DND-41 (cell line): ENCODE measurements at regions not wholly inside any gene's neighbourhood (a gene's known extent, or its start where the extent isn't known, plus 50 kb on each side); places are given as distances from the start of the nearest gene placed in this dataset.

Experiments
- ATAC-seq: fragments of 200-7000 bp; cut with Tn5 transposase; 3 replicates; pipeline ENCODE4 v1.9.1; 2021; ENCODE audit warnings: low read depth; ENCODE audit not compliant: insufficient read depth
- DNase-seq: peaks from one replicate; pipeline ENCODE4 v3.0.0-alpha.2; 2020
- H2AFZ ChIP-seq: 2 replicates; pipeline ENCODE4 v1.6.0; 2012; ENCODE audit warnings: low read depth, low read length
- H3K27ac ChIP-seq: 2 replicates; pipeline ENCODE4 v1.5.1; 2012; ENCODE audit warnings: low read length, inconsistent platforms
- H3K27me3 ChIP-seq: fragments of 200-600 bp; sonication (generic); 2 replicates; pipeline ENCODE4 v1.6.0; 2012; ENCODE audit warnings: low read length, mild to moderate bottlenecking, inconsistent platforms; ENCODE audit not compliant: insufficient read depth, poor library complexity
- H3K36me3 ChIP-seq: 2 replicates; pipeline ENCODE4 v1.5.1; 2012; ENCODE audit warnings: low read length, inconsistent platforms; ENCODE audit not compliant: insufficient read depth
- H3K4me1 ChIP-seq: 2 replicates; pipeline ENCODE4 v1.5.1; 2012; ENCODE audit warnings: mild to moderate bottlenecking, low read length; ENCODE audit not compliant: insufficient read depth
- H3K4me2 ChIP-seq: 2 replicates; pipeline ENCODE4 v1.6.0; 2012; ENCODE audit warnings: mild to moderate bottlenecking, moderate library complexity, low read length, inconsistent platforms; ENCODE audit not compliant: insufficient read depth
- H3K4me3 ChIP-seq, 2 experiments: fragments of 200-600 bp in 1 of 2; shearing (Covaris generic) in 1 of 2; 2 replicates each; pipeline ENCODE4 v1.5.1; 2012 to 2016; ENCODE audit warnings: inconsistent platforms in 2 of 2, low read length in 2 of 2, mild to moderate bottlenecking in 2 of 2, low read depth in 1 of 2, moderate library complexity in 1 of 2
- H3K79me2 ChIP-seq: 2 replicates; pipeline ENCODE4 v1.6.0; 2012; ENCODE audit warnings: low read length, inconsistent platforms; ENCODE audit not compliant: insufficient read depth
- H3K9ac ChIP-seq: 2 replicates; pipeline ENCODE4 v1.6.0; 2012; ENCODE audit warnings: low read depth, mild to moderate bottlenecking, inconsistent platforms, low read length, moderate library complexity
- H3K9me3 ChIP-seq: 2 replicates; pipeline ENCODE4 v1.5.1; 2012; ENCODE audit warnings: low read length, moderate library complexity, mild to moderate bottlenecking, inconsistent platforms; ENCODE audit not compliant: insufficient read depth, severe bottlenecking
- H4K20me1 ChIP-seq: 2 replicates; pipeline ENCODE4 v1.6.0; 2012; ENCODE audit warnings: low read length; ENCODE audit not compliant: insufficient read depth
- CTCF ChIP-seq: IDR thresholded peaks from 2 replicates; pipeline ENCODE4 v1.5.1; 2012; ENCODE audit warnings: borderline replicate concordance, low read length, moderate library complexity, mild to moderate bottlenecking; ENCODE audit not compliant: poor library complexity, severe bottlenecking; ENCODE audit errors: extremely low read depth
- EZH2 ChIP-seq: IDR thresholded peaks from 3 replicates; pipeline ENCODE4 v1.6.1; 2012; ENCODE audit warnings: borderline replicate concordance, low read depth, mild to moderate bottlenecking, moderate library complexity, low read length, inconsistent platforms; ENCODE audit not compliant: severe bottlenecking

GRCh38 chr1:218741852-218742251 is 396.7 kb downstream of the TGFB2 start:
- H3K27me3 ChIP-seq: no peaks in the 10 kb centered on the region
- H3K4me3 ChIP-seq: no peak overlapping the region

GRCh38 chr1:218742467-218743262 is 397.5 kb downstream of the TGFB2 start:
- H3K4me3 ChIP-seq: no peak overlapping the region
- H3K36me3 ChIP-seq: no peaks in the 10 kb centered on the region
- TF ChIP-seq CTCF (no peak), EZH2 (no peak)
- no peak for DNase-seq
- no peaks in the 10 kb centered on the region for H4K20me1 ChIP-seq
- H3K9me3 ChIP-seq: no peaks in the 10 kb centered on the region
- H2AFZ ChIP-seq: no peak overlapping the region
- H3K27ac ChIP-seq: no peak overlapping the region
- H3K79me2 ChIP-seq: no peaks in the 10 kb centered on the region
- no peak overlapping the region for H3K9ac ChIP-seq
- no peaks in the 10 kb centered on the region for H3K4me1 ChIP-seq
- no peak overlapping the region for H3K4me2 ChIP-seq
- ATAC-seq: no peak
- no peaks in the 10 kb centered on the region for H3K27me3 ChIP-seq

More at GRCh38 chr1:218741852-218742251, 396.7 kb downstream of the TGFB2 start:
- Histone ChIP-seq H3K4me2 (no peak overlapping the region), H3K36me3 (no peaks in the 10 kb centered on the region), H3K27ac (no peak overlapping the region), H4K20me1 (no peaks in the 10 kb centered on the region), H2AFZ (no peak overlapping the region), H3K9ac (no peak overlapping the region), H3K79me2 (no peaks in the 10 kb centered on the region), H3K4me1 (no peaks in the 10 kb centered on the region), H3K9me3 (no peaks in the 10 kb centered on the region)
- DNase-seq (no peak), ATAC-seq (no peak)
- TF ChIP-seq CTCF (no peak), EZH2 (no peak)

DNA sequence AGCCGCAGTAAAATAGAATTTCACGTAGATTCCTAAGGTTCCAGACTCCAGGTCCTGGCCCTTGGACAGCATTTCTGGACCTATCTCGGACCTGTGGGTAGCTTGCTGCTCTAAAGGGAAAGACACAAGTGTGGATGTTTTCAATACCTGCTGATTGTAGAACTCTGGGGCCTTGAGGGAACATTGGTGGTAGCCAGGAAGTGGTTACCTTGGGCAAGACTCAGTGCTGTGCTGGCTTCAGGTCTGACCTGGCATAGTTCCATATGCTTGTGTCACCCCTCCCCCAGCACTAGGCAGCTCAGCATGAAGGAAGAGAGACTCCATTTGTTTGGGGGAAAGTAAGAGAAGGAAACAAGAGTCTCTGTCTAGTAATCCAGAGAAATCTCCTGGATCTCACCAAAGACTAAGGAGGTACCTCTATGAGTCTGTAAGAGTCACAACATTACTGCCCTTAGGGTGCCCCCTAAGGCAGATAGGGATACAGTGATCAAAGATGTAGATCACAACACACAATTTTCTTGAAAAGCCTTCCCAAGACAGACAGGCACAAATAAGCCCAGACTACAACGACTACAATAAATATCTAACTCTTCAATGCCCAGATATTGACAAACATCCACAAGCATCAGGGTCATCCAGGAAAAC is 398.8 kb downstream of the TGFB2 start:
- no peak overlapping the region for H3K9ac ChIP-seq
- H3K36me3 ChIP-seq: no peaks in the 10 kb centered on the region
- H3K4me2 ChIP-seq: no peak overlapping the region
- no peaks in the 10 kb centered on the region for H4K20me1 ChIP-seq
- no peak overlapping the region for H3K4me3 ChIP-seq
- peak; percentile 15 for DNase-seq
- TF ChIP-seq CTCF (no peak), EZH2 (no peak)
- no peaks in the 10 kb centered on the region for H3K27me3 ChIP-seq
- no peak overlapping the region for H3K27ac ChIP-seq
- no peaks in the 10 kb centered on the region for H3K4me1 ChIP-seq
- H2AFZ ChIP-seq: no peak overlapping the region
- H3K79me2 ChIP-seq: no peaks in the 10 kb centered on the region
- ATAC-seq: no peak
- H3K9me3 ChIP-seq: no peaks in the 10 kb centered on the region
